HG03139 (cell line): ENCODE measurements at regions not wholly inside any gene's neighbourhood (a gene's known extent, or its start where the extent isn't known, plus 50 kb on each side); places are given as distances from the start of the nearest gene placed in this dataset.

Source experiments
- ATAC-seq: cut with Tn5 transposase; IDR thresholded peaks from one replicate; pipeline ENCODE4 v1.9.1; 2021; ENCODE audit not compliant: unreplicated experiment

GRCh38 chr6:79776076-79776475 is 144.9 kb downstream of the SH3BGRL2 start:
- ATAC-seq = no peak

DNA sequence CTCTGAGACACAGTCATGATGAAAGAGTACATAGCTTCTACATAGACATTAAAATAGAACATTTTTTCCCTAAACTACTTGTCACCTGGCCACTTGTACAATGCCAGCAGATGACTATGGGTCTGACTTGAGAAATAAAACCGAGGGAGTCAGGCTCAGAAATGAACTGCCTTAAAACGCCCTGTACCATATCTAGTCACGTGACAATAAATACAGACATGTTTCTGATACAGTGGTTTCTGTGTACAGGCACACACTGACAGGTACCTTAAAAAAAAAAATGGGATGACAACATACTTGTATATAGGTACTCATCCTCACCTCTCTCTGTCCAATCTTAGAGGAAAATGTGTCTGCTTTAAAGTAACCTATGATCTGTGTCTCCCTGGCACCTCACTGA is 144.1 kb downstream of the SH3BGRL2 start:
- no peak for ATAC-seq

DNA sequence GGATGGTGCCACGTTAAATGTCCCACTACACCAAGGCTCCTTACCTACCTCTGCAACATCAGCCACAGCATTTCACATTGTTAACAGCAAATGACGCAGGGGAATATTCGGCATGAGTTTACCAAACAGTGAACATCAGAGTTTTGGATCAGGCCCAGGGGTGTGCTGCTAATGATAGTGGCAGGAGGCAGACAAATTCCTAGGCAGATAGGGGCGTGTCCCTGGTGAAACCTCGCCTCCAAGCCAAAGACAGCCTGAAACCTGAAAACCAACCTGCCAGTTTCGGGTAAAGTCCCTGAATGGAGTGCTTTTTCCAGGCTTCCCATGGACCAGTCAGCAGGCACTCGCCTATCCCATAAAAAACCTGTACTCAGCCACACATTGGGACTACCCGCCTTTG is 133.6 kb downstream of the SH3BGRL2 start:
- ATAC-seq = no peak

GRCh38 chr6:79763301-79763700 is 132.2 kb downstream of the SH3BGRL2 start:
- ATAC-seq = no peak

DNA sequence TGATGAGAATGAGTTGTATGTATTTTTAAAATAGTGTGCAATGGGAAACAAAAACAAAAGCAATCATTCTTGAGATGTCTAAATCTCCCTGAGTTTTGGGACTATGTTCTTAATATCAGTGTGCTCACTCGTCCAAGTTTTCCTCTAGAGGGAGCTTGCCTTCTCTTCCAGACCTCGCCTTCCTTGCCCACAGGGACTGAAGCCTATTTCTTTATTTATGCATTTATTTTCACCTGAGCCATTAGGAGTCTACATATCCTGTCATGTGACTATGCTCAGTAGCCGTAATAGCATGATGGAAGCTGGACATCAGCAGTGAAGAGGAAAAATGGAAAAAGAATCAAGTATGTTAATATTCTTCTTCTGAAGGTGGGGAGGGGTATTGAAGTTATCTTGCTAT is 131.2 kb downstream of the SH3BGRL2 start:
- ATAC-seq = no peak

DNA sequence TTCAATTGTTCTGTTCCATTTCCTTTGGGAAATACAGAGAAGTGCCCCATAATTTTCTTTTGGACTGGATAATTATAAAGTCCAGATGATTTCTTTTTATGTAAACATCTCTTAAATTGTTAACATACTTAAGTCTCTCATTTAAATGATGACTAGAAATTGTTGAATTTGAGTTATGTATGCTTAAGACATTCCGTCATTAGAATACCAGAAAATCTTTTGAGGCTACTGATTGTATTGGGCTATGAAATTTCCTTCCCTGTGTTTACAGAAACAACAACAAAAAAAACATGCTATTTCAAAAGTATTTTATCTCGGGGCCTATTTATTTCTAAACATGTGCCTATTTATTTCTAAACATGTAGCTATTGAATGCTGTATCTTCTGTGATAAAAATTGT is 125.4 kb downstream of the SH3BGRL2 start:
- no peak for ATAC-seq

- no peak for ATAC-seq
These were observed 124.8 kb downstream of the SH3BGRL2 start for GRCh38 chr6:79755967-79756366.
